ENCODE measurements at regions not wholly inside any gene's neighbourhood (a gene's known extent, or its start where the extent isn't known, plus 50 kb on each side); places are given as distances from the start of the nearest gene placed in this dataset.

GRCh38 chrX:68914479-68914946, 85.7 kb downstream of the EFNB1 start:
- no peaks in the 10 kb centered on the region for H3K36me3 ChIP-seq (ENCODE audit: control insufficient read depth, insufficient read depth, low read length)
- WGBS (ENCODE audit: insufficient coverage), result 58% methylated on average over 7 of the region's 8 CpGs
- H3K4me1 ChIP-seq (ENCODE audit: control insufficient read depth, insufficient read depth, low read length), result peaks cover 17% of the 10 kb centered on the region
- H3K27ac ChIP-seq (ENCODE audit: low read depth, low read length), result no peak overlapping the region
- peaks cover 11% of the 10 kb centered on the region for H3K27me3 ChIP-seq (ENCODE audit: control insufficient read depth, insufficient read depth, low read length)
- H3K4me3 ChIP-seq (ENCODE audit: low read depth, low read length), result no peak overlapping the region
- DNase-seq (ENCODE audit: low read depth in 4 of 6, low spot score in 6 of 6), result no peak
- H3K9me3 ChIP-seq (ENCODE audit: control insufficient read depth, insufficient read depth, low read length), result no peaks in the 10 kb centered on the region

- no peak overlapping the region for H3K4me3 ChIP-seq (ENCODE audit: low read depth, low read length)
- DNase-seq (ENCODE audit: low read depth in 4 of 6, low spot score in 6 of 6), result no peak
- peak overlapping the region; percentile 86 for H3K27ac ChIP-seq (ENCODE audit: low read depth, low read length)
- 74% methylated on average over 6 of the region's 7 CpGs for WGBS (ENCODE audit: insufficient coverage)
- no peaks in the 10 kb centered on the region for H3K9me3 ChIP-seq (ENCODE audit: control insufficient read depth, insufficient read depth, low read length)
- no peaks in the 10 kb centered on the region for H3K36me3 ChIP-seq (ENCODE audit: control insufficient read depth, insufficient read depth, low read length)
- H3K4me1 ChIP-seq (ENCODE audit: control insufficient read depth, insufficient read depth, low read length), result peaks cover 17% of the 10 kb centered on the region
- H3K27me3 ChIP-seq (ENCODE audit: control insufficient read depth, insufficient read depth, low read length), result peaks cover 11% of the 10 kb centered on the region
Measured at GRCh38 chrX:68913249-68913547, 84.4 kb downstream of the EFNB1 start.

GRCh38 chrX:68912113-68912512, 83.3 kb downstream of the EFNB1 start:
- Histone ChIP-seq H3K27me3 (ENCODE audit: control insufficient read depth, insufficient read depth, low read length) (peaks cover 11% of the 10 kb centered on the region), H3K9me3 (ENCODE audit: control insufficient read depth, insufficient read depth, low read length) (no peaks in the 10 kb centered on the region), H3K4me3 (ENCODE audit: low read depth, low read length) (no peak overlapping the region), H3K36me3 (ENCODE audit: control insufficient read depth, insufficient read depth, low read length) (no peaks in the 10 kb centered on the region), H3K4me1 (ENCODE audit: control insufficient read depth, insufficient read depth, low read length) (peaks cover 17% of the 10 kb centered on the region), H3K27ac (ENCODE audit: low read depth, low read length) (peak overlapping the region; percentile 86)
- 23% methylated on average over 26 of the region's 26 CpGs for WGBS (ENCODE audit: insufficient coverage)
- peak in 2 of 6 donors; percentile 11 to 41 for DNase-seq (ENCODE audit: low read depth in 4 of 6, low spot score in 6 of 6)

- peaks cover 7% of the 10 kb centered on the region for H3K27me3 ChIP-seq (ENCODE audit: control insufficient read depth, insufficient read depth, low read length)
- DNase-seq (ENCODE audit: low read depth in 4 of 6, low spot score in 6 of 6), result no peak
- no peaks in the 10 kb centered on the region for H3K36me3 ChIP-seq (ENCODE audit: control insufficient read depth, insufficient read depth, low read length)
- H3K4me3 ChIP-seq (ENCODE audit: low read depth, low read length), result no peak overlapping the region
- WGBS (ENCODE audit: insufficient coverage), result no CpG with 5 or more reads among the region's 3 CpGs
- no peak overlapping the region for H3K27ac ChIP-seq (ENCODE audit: low read depth, low read length)
- H3K9me3 ChIP-seq (ENCODE audit: control insufficient read depth, insufficient read depth, low read length), result no peaks in the 10 kb centered on the region
- H3K4me1 ChIP-seq (ENCODE audit: control insufficient read depth, insufficient read depth, low read length), result peaks cover 17% of the 10 kb centered on the region
Measured at GRCh38 chrX:68910731-68911428, 82.1 kb downstream of the EFNB1 start.

GRCh38 chrX:68909945-68910344, 81.1 kb downstream of the EFNB1 start:
- Histone ChIP-seq H3K9me3 (ENCODE audit: control insufficient read depth, insufficient read depth, low read length) (no peaks in the 10 kb centered on the region), H3K27me3 (ENCODE audit: control insufficient read depth, insufficient read depth, low read length) (peaks cover 7% of the 10 kb centered on the region), H3K4me1 (ENCODE audit: control insufficient read depth, insufficient read depth, low read length) (peaks cover 17% of the 10 kb centered on the region), H3K36me3 (ENCODE audit: control insufficient read depth, insufficient read depth, low read length) (no peaks in the 10 kb centered on the region), H3K4me3 (ENCODE audit: low read depth, low read length) (no peak overlapping the region), H3K27ac (ENCODE audit: low read depth, low read length) (no peak overlapping the region)
- DNase-seq (ENCODE audit: low read depth in 4 of 6, low spot score in 6 of 6), result no peak
- WGBS (ENCODE audit: insufficient coverage), result 79% methylated on average over 2 of the region's 2 CpGs

- Histone ChIP-seq H3K27ac (ENCODE audit: low read depth, low read length) (no peak overlapping the region), H3K9me3 (ENCODE audit: control insufficient read depth, insufficient read depth, low read length) (no peaks in the 10 kb centered on the region), H3K36me3 (ENCODE audit: control insufficient read depth, insufficient read depth, low read length) (no peaks in the 10 kb centered on the region), H3K4me3 (ENCODE audit: low read depth, low read length) (no peak overlapping the region), H3K27me3 (ENCODE audit: control insufficient read depth, insufficient read depth, low read length) (peaks cover 7% of the 10 kb centered on the region), H3K4me1 (ENCODE audit: control insufficient read depth, insufficient read depth, low read length) (peaks cover 17% of the 10 kb centered on the region)
- DNase-seq (ENCODE audit: low read depth in 4 of 6, low spot score in 6 of 6), result no peak
- WGBS (ENCODE audit: insufficient coverage), result 87% methylated on average over 2 of the region's 5 CpGs
Measured at GRCh38 chrX:68908071-68908470, 79.2 kb downstream of the EFNB1 start.

GRCh38 chrX:68902706-68903504, 74.1 kb downstream of the EFNB1 start:
- Histone ChIP-seq H3K27me3 (ENCODE audit: control insufficient read depth, insufficient read depth, low read length) (peaks cover 3% of the 10 kb centered on the region), H3K27ac (ENCODE audit: low read depth, low read length) (no peak overlapping the region), H3K4me1 (ENCODE audit: control insufficient read depth, insufficient read depth, low read length) (peaks cover 15% of the 10 kb centered on the region), H3K4me3 (ENCODE audit: low read depth, low read length) (no peak overlapping the region), H3K9me3 (ENCODE audit: control insufficient read depth, insufficient read depth, low read length) (no peaks in the 10 kb centered on the region), H3K36me3 (ENCODE audit: control insufficient read depth, insufficient read depth, low read length) (no peaks in the 10 kb centered on the region)
- DNase-seq (ENCODE audit: low read depth in 4 of 6, low spot score in 6 of 6), result no peak
- 64% methylated on average over 9 of the region's 9 CpGs for WGBS (ENCODE audit: insufficient coverage)

- no peak for DNase-seq (ENCODE audit: low read depth in 4 of 6, low spot score in 6 of 6)
- no CpG with 5 or more reads among the region's 3 CpGs for WGBS (ENCODE audit: insufficient coverage)
- H3K27me3 ChIP-seq (ENCODE audit: control insufficient read depth, insufficient read depth, low read length), result peaks cover 9% of the 10 kb centered on the region
Measured at GRCh38 chrX:68901519-68901918, 72.7 kb downstream of the EFNB1 start.

GRCh38 chrX:68898598-68898997, 69.8 kb downstream of the EFNB1 start:
- H3K9me3 ChIP-seq (ENCODE audit: control insufficient read depth, insufficient read depth, low read length), result no peaks in the 10 kb centered on the region
- H3K4me1 ChIP-seq (ENCODE audit: control insufficient read depth, insufficient read depth, low read length), result peaks cover 40% of the 10 kb centered on the region
- peaks cover 9% of the 10 kb centered on the region for H3K27me3 ChIP-seq (ENCODE audit: control insufficient read depth, insufficient read depth, low read length)
- H3K27ac ChIP-seq (ENCODE audit: low read depth, low read length), result no peak overlapping the region
- WGBS (ENCODE audit: insufficient coverage), result 71% methylated on average over 4 of the region's 8 CpGs
- H3K4me3 ChIP-seq (ENCODE audit: low read depth, low read length), result no peak overlapping the region
- H3K36me3 ChIP-seq (ENCODE audit: control insufficient read depth, insufficient read depth, low read length), result no peaks in the 10 kb centered on the region
- DNase-seq (ENCODE audit: low read depth in 4 of 6, low spot score in 6 of 6), result no peak

More at GRCh38 chrX:68901519-68901918, 72.7 kb downstream of the EFNB1 start:
- Histone ChIP-seq H3K9me3 (ENCODE audit: control insufficient read depth, insufficient read depth, low read length) (no peaks in the 10 kb centered on the region), H3K27ac (ENCODE audit: low read depth, low read length) (no peak overlapping the region), H3K4me3 (ENCODE audit: low read depth, low read length) (no peak overlapping the region), H3K4me1 (ENCODE audit: control insufficient read depth, insufficient read depth, low read length) (peaks cover 15% of the 10 kb centered on the region), H3K36me3 (ENCODE audit: control insufficient read depth, insufficient read depth, low read length) (no peaks in the 10 kb centered on the region)
